Superior temporal gyrus (tissue), 1 donor: ENCODE measurements at regions not wholly inside any gene's neighbourhood (a gene's known extent, or its start where the extent isn't known, plus 50 kb on each side); places are given as distances from the start of the nearest gene placed in this dataset.
"Not testable (repeated sequence)": the region's sequence is repeated elsewhere in the genome, so short reads cannot be mapped to it uniquely, and the experiment has no call there.

Experiments used
- DNase-seq: peaks from one replicate; pipeline ENCODE4 v3.0.0-alpha.2; 2016; ENCODE audit errors: extremely low spot score

- no peak for DNase-seq
Measured at GRCh38 chr9:110123341-110124095, 84.4 kb downstream of the C9orf152 start.

GRCh38 chr9:110124439-110124838 lies 83.5 kb downstream of the C9orf152 start:
- no peak for DNase-seq

- DNase-seq: no peak
Measured at GRCh38 chr9:110125207-110125751, 82.7 kb downstream of the C9orf152 start.

GRCh38 chr9:110125763-110126351 lies 82.1 kb downstream of the C9orf152 start:
- DNase-seq: no peak

GRCh38 chr9:110126499-110126941 lies 81.4 kb downstream of the C9orf152 start:
- DNase-seq: no peak

- no peak for DNase-seq
Measured at GRCh38 chr9:110126986-110127864, 80.7 kb downstream of the C9orf152 start.

- no peak for DNase-seq
Measured at GRCh38 chr9:110128664-110129329, 79.2 kb downstream of the C9orf152 start.

- no peak for DNase-seq
Measured at GRCh38 chr9:110129425-110129824, 78.5 kb downstream of the C9orf152 start.

GRCh38 chr9:110130211-110130610 lies 77.7 kb downstream of the C9orf152 start:
- no peak for DNase-seq

- DNase-seq: no peak
Measured at GRCh38 chr9:110130791-110131416, 77.1 kb downstream of the C9orf152 start.

GRCh38 chr9:110131499-110131898 lies 76.5 kb downstream of the C9orf152 start:
- DNase-seq: no peak

GRCh38 chr9:110132531-110132930 lies 75.4 kb downstream of the C9orf152 start:
- DNase-seq: not testable (repeated sequence)

- DNase-seq: no peak
Measured at GRCh38 chr9:110133059-110133458, 74.9 kb downstream of the C9orf152 start.

GRCh38 chr9:110133608-110134210 lies 74.2 kb downstream of the C9orf152 start:
- DNase-seq: no peak

GRCh38 chr9:110135846-110136245 lies 72.1 kb downstream of the C9orf152 start:
- DNase-seq: no peak

GRCh38 chr9:110136802-110137201 lies 71.2 kb downstream of the C9orf152 start:
- no peak for DNase-seq

GRCh38 chr9:110140276-110140675 lies 67.7 kb downstream of the C9orf152 start:
- no peak for DNase-seq

- DNase-seq: no peak
Measured at GRCh38 chr9:110141227-110141793, 66.6 kb downstream of the C9orf152 start.

- DNase-seq: no peak
Measured at GRCh38 chr9:110142253-110142652, 65.7 kb downstream of the C9orf152 start.

GRCh38 chr9:110142868-110143481 lies 65.0 kb downstream of the C9orf152 start:
- no peak for DNase-seq
